Muscle of leg (tissue), 3 donors: ENCODE measurements at regions not wholly inside any gene's neighbourhood (a gene's known extent, or its start where the extent isn't known, plus 50 kb on each side); places are given as distances from the start of the nearest gene placed in this dataset.

Experiments used
- DNase-seq: peaks from one replicate; pipeline ENCODE4 v3.0.0; 2013
- H3K27ac ChIP-seq: one replicate; pipeline ENCODE4 v1.5.1; 2013; ENCODE audit warnings: mild to moderate bottlenecking, low read length, control low read depth
- H3K27me3 ChIP-seq: one replicate; pipeline ENCODE4 v1.6.1; 2013; ENCODE audit warnings: low read length; ENCODE audit not compliant: control insufficient read depth, insufficient read depth
- H3K36me3 ChIP-seq: one replicate; pipeline ENCODE4 v1.6.1; 2013; ENCODE audit warnings: low read length; ENCODE audit not compliant: control insufficient read depth, insufficient read depth
- H3K4me1 ChIP-seq: one replicate; pipeline ENCODE4 v1.6.1; 2013; ENCODE audit warnings: low read length; ENCODE audit not compliant: control insufficient read depth, insufficient read depth
- H3K4me3 ChIP-seq: one replicate; pipeline ENCODE4 v1.5.1; 2013; ENCODE audit warnings: low read length, control low read depth
- H3K9me3 ChIP-seq: replicated peaks from 2 replicates; pipeline ENCODE4 v1.6.1; 2013; ENCODE audit warnings: low read depth, low read length; ENCODE audit not compliant: control insufficient read depth
- WGBS: methylation state at CpG from one replicate; pipeline ENCODE4 v1.1.5; 2013; ENCODE audit warnings: missing lambda C conversion rate; ENCODE audit not compliant: insufficient coverage; 5-methylcytosine and 5-hydroxymethylcytosine counted together

DNA sequence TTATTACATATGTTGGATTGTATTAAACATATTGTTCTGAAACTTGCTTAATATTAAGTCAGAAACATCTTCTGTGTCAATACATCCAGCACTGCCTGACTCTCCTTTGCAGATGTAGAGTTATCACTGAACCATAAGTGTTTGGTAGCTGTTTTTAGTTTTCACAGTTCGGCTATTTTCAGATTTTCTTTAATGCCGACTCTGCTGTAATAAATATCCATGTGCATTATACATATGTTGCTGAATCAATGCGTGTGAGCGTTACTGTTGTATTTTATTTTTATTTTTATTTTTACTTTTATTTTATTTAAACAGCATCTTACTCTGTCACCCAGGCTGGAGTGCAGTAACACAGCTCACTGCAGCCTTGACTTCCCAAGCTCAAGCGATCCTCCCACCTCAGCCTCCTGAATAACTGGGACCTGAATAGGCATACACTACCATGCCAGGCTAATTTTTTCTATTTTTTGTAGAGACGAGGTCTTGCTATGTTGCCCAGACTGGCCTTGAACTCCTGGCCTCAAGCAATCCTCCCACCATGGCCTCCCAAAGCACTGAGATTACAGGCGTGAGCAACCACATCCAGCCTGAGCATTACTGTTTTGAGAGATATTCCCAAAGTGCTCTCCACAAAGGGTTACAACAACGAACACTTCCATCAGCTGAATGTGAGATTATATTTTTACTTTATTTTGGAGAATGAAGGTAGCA is 50.7 kb upstream of the NOCT start:
- H3K4me3 ChIP-seq: no peak overlapping the region
- peaks cover 3% of the 10 kb centered on the region for H3K4me1 ChIP-seq
- H3K27ac ChIP-seq: no peak overlapping the region
- H3K9me3 ChIP-seq: no peaks in the 10 kb centered on the region
- H3K36me3 ChIP-seq: no peaks in the 10 kb centered on the region
- H3K27me3 ChIP-seq: no peaks in the 10 kb centered on the region
- DNase-seq: no peak
- 100% methylated on average over 1 of the region's 8 CpGs for WGBS

DNA sequence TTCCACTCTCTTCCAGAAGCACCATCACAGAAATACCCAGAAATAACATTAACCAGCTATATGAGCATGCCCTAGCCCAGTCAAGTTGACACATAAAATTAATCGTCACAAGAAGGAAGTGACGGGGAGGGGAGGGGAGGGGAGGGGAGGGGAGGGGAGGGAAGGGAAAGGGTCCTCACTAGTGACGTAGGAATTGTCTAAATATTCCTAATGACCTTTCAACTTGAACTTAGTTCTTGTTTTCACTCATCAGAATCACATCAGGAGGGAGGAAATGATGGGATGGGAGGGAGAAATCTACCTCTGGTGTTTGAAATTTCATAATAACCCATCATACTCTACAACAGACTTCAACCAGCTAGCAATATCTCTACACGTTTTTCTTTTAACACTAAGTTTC is 52.2 kb upstream of the NOCT start:
- Histone ChIP-seq H3K27ac (no peak overlapping the region), H3K36me3 (no peaks in the 10 kb centered on the region), H3K4me1 (peaks cover 3% of the 10 kb centered on the region), H3K27me3 (no peaks in the 10 kb centered on the region), H3K9me3 (no peaks in the 10 kb centered on the region), H3K4me3 (no peak overlapping the region)
- 67% methylated on average over 1 of the region's 4 CpGs for WGBS
- no peak for DNase-seq

DNA sequence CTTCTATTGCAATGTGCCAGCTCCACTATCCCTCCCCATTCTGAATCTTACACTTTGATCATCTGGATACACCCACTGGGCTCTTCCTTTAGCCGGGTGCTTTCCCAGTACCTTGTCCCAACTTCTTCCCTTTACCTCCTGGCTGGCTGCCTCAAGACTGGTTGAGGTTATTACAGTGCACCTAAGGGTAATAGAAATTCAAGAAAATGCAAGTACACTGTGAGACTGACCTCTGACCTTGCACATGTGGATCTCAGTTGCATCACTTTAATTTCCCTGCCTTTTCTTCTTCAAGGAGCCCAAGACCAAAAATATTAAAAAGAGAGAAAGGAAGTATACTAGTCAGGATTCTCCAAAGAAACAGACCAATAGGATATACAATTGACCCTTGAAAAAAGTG is 53.9 kb upstream of the NOCT start:
- Histone ChIP-seq H3K9me3 (no peaks in the 10 kb centered on the region), H3K36me3 (no peaks in the 10 kb centered on the region), H3K4me1 (peaks cover 3% of the 10 kb centered on the region), H3K4me3 (no peak overlapping the region), H3K27ac (no peak overlapping the region), H3K27me3 (no peaks in the 10 kb centered on the region)
- no CpG with 5 or more reads among the region's 1 CpG for WGBS
- DNase-seq: no peak

DNA sequence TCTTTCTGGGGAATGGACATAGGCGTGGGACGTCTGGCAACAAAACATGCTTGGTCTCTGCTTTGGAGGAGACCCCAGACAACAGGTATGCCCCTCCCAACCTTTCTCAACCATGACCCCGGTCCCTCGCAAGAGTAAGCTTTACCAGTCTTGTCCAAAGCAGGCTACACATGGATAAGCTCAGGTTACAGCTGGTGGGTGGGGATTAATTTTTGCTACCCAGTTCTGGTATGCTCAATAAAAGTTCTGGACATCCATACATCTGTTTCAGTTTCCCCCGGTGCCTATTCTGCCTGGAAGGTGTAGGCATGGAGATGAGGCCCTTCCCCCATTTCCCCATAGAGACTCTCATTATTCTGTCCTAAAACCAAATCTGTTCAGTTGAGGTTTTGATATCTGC is 54.5 kb upstream of the NOCT start:
- no CpG with 5 or more reads among the region's 5 CpGs for WGBS
- Histone ChIP-seq H3K4me1 (peaks cover 3% of the 10 kb centered on the region), H3K4me3 (no peak overlapping the region), H3K27ac (no peak overlapping the region), H3K9me3 (no peaks in the 10 kb centered on the region), H3K36me3 (no peaks in the 10 kb centered on the region), H3K27me3 (no peaks in the 10 kb centered on the region)
- DNase-seq: no peak

DNA sequence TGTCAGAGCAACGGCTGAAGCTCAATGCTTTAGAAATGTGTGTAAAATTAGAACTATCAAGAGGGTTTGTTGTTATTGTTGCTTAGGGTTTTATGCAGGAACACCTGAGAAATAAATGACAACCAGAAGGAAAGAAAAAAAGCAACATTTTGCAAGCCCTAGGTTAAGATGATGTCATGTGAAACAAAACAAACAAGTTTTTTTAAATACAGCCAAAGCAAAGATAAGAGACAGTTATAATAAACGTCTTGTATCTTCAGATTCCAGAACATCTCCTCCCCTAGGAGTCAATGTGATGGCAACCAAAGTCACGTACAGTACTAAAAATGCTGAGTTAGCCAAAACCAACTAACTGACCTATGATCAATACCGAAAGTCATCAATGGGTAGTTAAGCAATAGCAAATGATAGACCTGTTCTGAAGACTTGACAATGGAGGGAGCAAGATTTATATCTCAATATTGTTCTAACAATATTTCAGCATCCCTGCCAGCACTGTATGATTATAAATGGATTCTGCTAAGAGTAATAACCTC is 55.3 kb upstream of the NOCT start:
- Histone ChIP-seq H3K27me3 (no peaks in the 10 kb centered on the region), H3K9me3 (no peaks in the 10 kb centered on the region), H3K4me3 (no peak overlapping the region), H3K4me1 (peaks cover 3% of the 10 kb centered on the region), H3K36me3 (no peaks in the 10 kb centered on the region), H3K27ac (no peak overlapping the region)
- DNase-seq: no peak
- WGBS: 0% methylated on average over 1 of the region's 4 CpGs

DNA sequence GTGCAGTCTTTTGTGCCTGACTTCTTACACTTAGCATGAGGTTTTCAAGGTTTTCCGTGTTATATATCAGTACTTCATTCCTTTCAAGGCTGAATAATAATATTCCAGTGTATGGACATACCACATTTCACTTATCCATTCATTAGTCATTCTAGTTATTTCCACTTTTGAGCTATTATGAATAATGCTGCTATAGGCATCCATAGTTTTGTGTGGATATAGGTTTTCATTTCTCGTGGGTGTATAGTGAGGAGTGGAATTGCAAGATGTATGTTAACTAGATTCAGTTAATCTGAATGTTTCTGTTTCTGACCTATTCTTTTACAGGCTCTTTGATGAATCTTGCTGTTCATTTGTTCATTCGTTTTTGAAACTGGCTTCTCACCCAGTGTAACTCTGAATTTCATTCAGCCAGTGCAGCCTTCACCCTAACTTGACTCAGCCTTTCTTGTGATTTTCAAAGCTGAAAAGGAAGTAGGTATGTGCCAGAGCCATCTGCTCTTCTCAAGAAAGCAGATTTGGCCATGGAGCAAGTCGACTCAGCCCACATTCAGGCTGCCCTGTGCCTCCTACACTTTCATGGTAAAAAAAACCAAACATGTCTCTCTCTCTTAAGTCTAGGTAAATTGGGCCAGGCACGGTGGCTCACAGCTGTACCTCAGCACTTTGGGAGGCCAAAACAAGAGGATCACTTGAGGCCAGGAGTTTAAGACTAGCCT is 56.3 kb upstream of the NOCT start:
- Histone ChIP-seq H3K27ac (no peak overlapping the region), H3K36me3 (no peaks in the 10 kb centered on the region), H3K4me1 (peaks cover 3% of the 10 kb centered on the region), H3K9me3 (no peaks in the 10 kb centered on the region), H3K4me3 (no peak overlapping the region), H3K27me3 (no peaks in the 10 kb centered on the region)
- no peak for DNase-seq
- 54% methylated on average over 2 of the region's 5 CpGs for WGBS

- Histone ChIP-seq H3K27me3 (no peaks in the 10 kb centered on the region), H3K9me3 (no peaks in the 10 kb centered on the region), H3K36me3 (no peaks in the 10 kb centered on the region), H3K4me3 (no peak overlapping the region), H3K4me1 (peaks cover 6% of the 10 kb centered on the region), H3K27ac (no peak overlapping the region)
- no peak for DNase-seq
- WGBS: no CpG with 5 or more reads among the region's 3 CpGs
These were observed 57.1 kb upstream of the NOCT start for GRCh38 chr4:138958519-138958918.

DNA sequence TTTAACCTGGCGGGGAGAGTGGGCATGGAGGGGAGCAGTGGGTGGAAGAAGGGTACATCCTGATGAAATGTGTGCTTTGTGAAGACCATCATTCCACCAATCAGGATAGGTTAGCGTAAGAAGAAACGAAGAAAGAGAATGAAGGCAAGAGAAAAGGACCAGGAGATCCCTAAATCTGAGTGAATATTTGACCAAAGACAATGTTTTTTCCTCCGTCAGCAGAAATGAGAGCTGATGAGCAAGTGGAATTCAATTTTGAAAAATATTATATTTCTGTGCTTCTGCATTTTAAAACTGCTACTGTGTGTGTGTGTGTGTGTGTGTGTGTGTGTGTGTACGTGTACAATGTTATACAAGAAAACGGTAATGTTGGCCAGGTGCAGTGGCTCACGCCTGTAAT is 58.3 kb upstream of the NOCT start:
- WGBS: 88% methylated on average over 5 of the region's 7 CpGs

GRCh38 chr4:138954428-138954827 is 61.2 kb upstream of the NOCT start:
- DNase-seq: peak; percentile 8

More for the DNA sequence above, 58.3 kb upstream of the NOCT start:
- Histone ChIP-seq H3K27me3 (no peaks in the 10 kb centered on the region), H3K36me3 (no peaks in the 10 kb centered on the region), H3K9me3 (no peaks in the 10 kb centered on the region), H3K4me1 (peaks cover 6% of the 10 kb centered on the region), H3K4me3 (no peak overlapping the region), H3K27ac (no peak overlapping the region)
- no peak for DNase-seq

GRCh38 chr4:138953961-138954371 is 61.6 kb upstream of the NOCT start:
- peak overlapping the region; percentile 62 for H3K27ac ChIP-seq
- DNase-seq: peak; percentile 74
- WGBS: no CpG with 5 or more reads among the region's 2 CpGs

More at GRCh38 chr4:138954428-138954827, 61.2 kb upstream of the NOCT start:
- Histone ChIP-seq H3K4me3 (no peak overlapping the region), H3K27ac (peak overlapping the region; percentile 62), H3K27me3 (no peaks in the 10 kb centered on the region), H3K36me3 (no peaks in the 10 kb centered on the region), H3K4me1 (peaks cover 3% of the 10 kb centered on the region), H3K9me3 (no peaks in the 10 kb centered on the region)
- no CpG with 5 or more reads among the region's 2 CpGs for WGBS

More at GRCh38 chr4:138953961-138954371, 61.6 kb upstream of the NOCT start:
- no peaks in the 10 kb centered on the region for H3K9me3 ChIP-seq
- H3K4me1 ChIP-seq: peaks cover 3% of the 10 kb centered on the region
- H3K4me3 ChIP-seq: no peak overlapping the region
- no peaks in the 10 kb centered on the region for H3K36me3 ChIP-seq
- H3K27me3 ChIP-seq: no peaks in the 10 kb centered on the region
